HUES64 (cell line): ENCODE measurements at regions not wholly inside any gene's neighbourhood (a gene's known extent, or its start where the extent isn't known, plus 50 kb on each side); places are given as distances from the start of the nearest gene placed in this dataset.

Experiments used
- H3K27ac ChIP-seq: 2 replicates; pipeline ENCODE4 v1.7.0; 2013; ENCODE audit warnings: low read depth, low read length, inconsistent platforms
- H3K27me3 ChIP-seq: 2 replicates; pipeline ENCODE4 v1.6.1; 2013; ENCODE audit warnings: mild to moderate bottlenecking, low read length; ENCODE audit not compliant: insufficient read depth
- H3K36me3 ChIP-seq: 2 replicates; pipeline ENCODE4 v1.6.1; 2013; ENCODE audit warnings: mild to moderate bottlenecking, low read length; ENCODE audit not compliant: insufficient read depth
- H3K4me1 ChIP-seq: 2 replicates; pipeline ENCODE4 v1.6.1; 2013; ENCODE audit warnings: mild to moderate bottlenecking, low read length, moderate library complexity; ENCODE audit not compliant: insufficient read depth
- H3K4me3 ChIP-seq: 2 replicates; pipeline ENCODE4 v1.5.1; 2013; ENCODE audit warnings: mild to moderate bottlenecking, low read length, moderate library complexity
- H3K9ac ChIP-seq: 2 replicates; pipeline ENCODE4 v1.6.1; 2013; ENCODE audit warnings: mild to moderate bottlenecking, low read depth, low read length
- H3K9me3 ChIP-seq: 2 replicates; pipeline ENCODE4 v1.6.1; 2013; ENCODE audit warnings: low read depth, low read length; ENCODE audit not compliant: insufficient read depth
- WGBS: fragments of 150-250, 120-280 bp; methylation state at CpG from one replicate; pipeline ENCODE4 v1.1.7; 2013; ENCODE audit warnings: missing lambda C conversion rate; 5-methylcytosine and 5-hydroxymethylcytosine counted together

- Histone ChIP-seq H3K4me1 (peaks cover 18% of the 10 kb centered on the region), H3K4me3 (peak overlapping the region; percentile 49; the same call in 1 of the 2 replicates), H3K27ac (no peak overlapping the region), H3K9ac (no peak overlapping the region), H3K27me3 (peaks cover 79% of the 10 kb centered on the region), H3K36me3 (no peaks in the 10 kb centered on the region), H3K9me3 (no peaks in the 10 kb centered on the region)
- WGBS: 23% methylated on average over 9 of the region's 9 CpGs
Measured at GRCh38 chr11:116579031-116579653, 193.6 kb downstream of the BUD13 start.

- Histone ChIP-seq H3K9ac (no peak overlapping the region), H3K36me3 (no peaks in the 10 kb centered on the region), H3K27me3 (peaks cover 68% of the 10 kb centered on the region), H3K9me3 (no peaks in the 10 kb centered on the region), H3K4me3 (no peak overlapping the region), H3K4me1 (peaks cover 18% of the 10 kb centered on the region), H3K27ac (no peak overlapping the region)
- WGBS: 87% methylated on average over 2 of the region's 3 CpGs
Measured at GRCh38 chr11:116577956-116578355, 194.8 kb downstream of the BUD13 start.

GRCh38 chr11:116577273-116577672 is 195.5 kb downstream of the BUD13 start:
- 88% methylated on average over 4 of the region's 4 CpGs for WGBS
- no peaks in the 10 kb centered on the region for H3K9me3 ChIP-seq
- H3K4me3 ChIP-seq: no peak overlapping the region
- H3K36me3 ChIP-seq: no peaks in the 10 kb centered on the region
- H3K27ac ChIP-seq: no peak overlapping the region
- peaks cover 61% of the 10 kb centered on the region for H3K27me3 ChIP-seq
- H3K9ac ChIP-seq: no peak overlapping the region
- peaks cover 18% of the 10 kb centered on the region for H3K4me1 ChIP-seq

GRCh38 chr11:116576526-116576925 is 196.3 kb downstream of the BUD13 start:
- no peak overlapping the region for H3K27ac ChIP-seq
- no peaks in the 10 kb centered on the region for H3K36me3 ChIP-seq
- H3K4me3 ChIP-seq: no peak overlapping the region
- 30% methylated on average over 2 of the region's 2 CpGs for WGBS
- no peak overlapping the region for H3K9ac ChIP-seq
- peaks cover 53% of the 10 kb centered on the region for H3K27me3 ChIP-seq
- no peaks in the 10 kb centered on the region for H3K9me3 ChIP-seq
- peaks cover 13% of the 10 kb centered on the region for H3K4me1 ChIP-seq

- Histone ChIP-seq H3K4me3 (no peak overlapping the region), H3K9ac (no peak overlapping the region), H3K4me1 (peaks cover 6% of the 10 kb centered on the region; the same call in 1 of the 2 replicates), H3K36me3 (no peaks in the 10 kb centered on the region), H3K27me3 (0 out of 2 replicates have a peak, but pooled peaks cover 4% of the 10 kb centered on the region), H3K27ac (no peak overlapping the region), H3K9me3 (no peaks in the 10 kb centered on the region)
- WGBS: 63% methylated on average over 9 of the region's 9 CpGs
Measured at GRCh38 chr11:116567721-116568242, 205.0 kb downstream of the BUD13 start.

- H3K4me3 ChIP-seq: no peak overlapping the region
- H3K27ac ChIP-seq: no peak overlapping the region
- no peak overlapping the region for H3K9ac ChIP-seq
- H3K27me3 ChIP-seq: 0 out of 2 replicates have a peak, but pooled peaks cover 4% of the 10 kb centered on the region
- WGBS: 94% methylated on average over 6 of the region's 6 CpGs
- H3K36me3 ChIP-seq: no peaks in the 10 kb centered on the region
- no peaks in the 10 kb centered on the region for H3K9me3 ChIP-seq
- peaks cover 6% of the 10 kb centered on the region; the same call in 1 of the 2 replicates for H3K4me1 ChIP-seq
Measured at GRCh38 chr11:116563712-116564047, 209.1 kb downstream of the BUD13 start.

- Histone ChIP-seq H3K9ac (no peak overlapping the region), H3K27ac (no peak overlapping the region), H3K9me3 (no peaks in the 10 kb centered on the region), H3K36me3 (no peaks in the 10 kb centered on the region), H3K4me1 (peaks cover 6% of the 10 kb centered on the region; the same call in 1 of the 2 replicates), H3K27me3 (0 out of 2 replicates have a peak, but pooled peaks cover 4% of the 10 kb centered on the region), H3K4me3 (no peak overlapping the region)
- WGBS: 78% methylated on average over 10 of the region's 10 CpGs
Measured at GRCh38 chr11:116563028-116563711, 209.6 kb downstream of the BUD13 start.

- H3K27me3 ChIP-seq: 0 out of 2 replicates have a peak, but pooled peaks cover 4% of the 10 kb centered on the region
- H3K27ac ChIP-seq: no peak overlapping the region
- H3K36me3 ChIP-seq: no peaks in the 10 kb centered on the region
- no peak overlapping the region for H3K9ac ChIP-seq
- no peaks in the 10 kb centered on the region for H3K4me1 ChIP-seq
- no peaks in the 10 kb centered on the region for H3K9me3 ChIP-seq
- H3K4me3 ChIP-seq: no peak overlapping the region
- WGBS: 82% methylated on average over 3 of the region's 3 CpGs
Measured at GRCh38 chr11:116560589-116560988, 212.2 kb downstream of the BUD13 start.

- WGBS: 74% methylated on average over 9 of the region's 9 CpGs
Measured at GRCh38 chr11:116558504-116559211, 214.1 kb downstream of the BUD13 start.

GRCh38 chr11:116557282-116557681 is 215.5 kb downstream of the BUD13 start:
- Histone ChIP-seq H3K9me3 (no peaks in the 10 kb centered on the region), H3K27ac (no peak overlapping the region), H3K4me3 (no peak overlapping the region), H3K9ac (no peak overlapping the region), H3K36me3 (no peaks in the 10 kb centered on the region), H3K4me1 (no peaks in the 10 kb centered on the region), H3K27me3 (no peaks in the 10 kb centered on the region)
- 92% methylated on average over 3 of the region's 3 CpGs for WGBS

More at GRCh38 chr11:116558504-116559211, 214.1 kb downstream of the BUD13 start:
- Histone ChIP-seq H3K27me3 (0 out of 2 replicates have a peak, but pooled peaks cover 4% of the 10 kb centered on the region), H3K4me3 (no peak overlapping the region), H3K9ac (no peak overlapping the region), H3K36me3 (no peaks in the 10 kb centered on the region), H3K27ac (no peak overlapping the region), H3K4me1 (no peaks in the 10 kb centered on the region), H3K9me3 (no peaks in the 10 kb centered on the region)

- Histone ChIP-seq H3K27me3 (no peaks in the 10 kb centered on the region), H3K4me3 (no peak overlapping the region), H3K27ac (no peak overlapping the region), H3K36me3 (no peaks in the 10 kb centered on the region), H3K4me1 (no peaks in the 10 kb centered on the region), H3K9me3 (no peaks in the 10 kb centered on the region), H3K9ac (no peak overlapping the region)
- 100% methylated on average over 2 of the region's 2 CpGs for WGBS
Measured at GRCh38 chr11:116556483-116556882, 216.3 kb downstream of the BUD13 start.
